GM19468 (cell line): ENCODE measurements at regions not wholly inside any gene's neighbourhood (a gene's known extent, or its start where the extent isn't known, plus 50 kb on each side); places are given as distances from the start of the nearest gene placed in this dataset.
"Not testable (repeated sequence)": the region's sequence is repeated elsewhere in the genome, so short reads cannot be mapped to it uniquely, and the experiment has no call there.

ENCODE experiments used
- ATAC-seq: cut with Tn5 transposase; IDR thresholded peaks from one replicate; pipeline ENCODE4 v1.9.1; 2021; ENCODE audit warnings: mild to moderate bottlenecking, moderate library complexity, moderate number of reproducible peaks; ENCODE audit not compliant: unreplicated experiment; ENCODE audit errors: extremely low read depth

DNA sequence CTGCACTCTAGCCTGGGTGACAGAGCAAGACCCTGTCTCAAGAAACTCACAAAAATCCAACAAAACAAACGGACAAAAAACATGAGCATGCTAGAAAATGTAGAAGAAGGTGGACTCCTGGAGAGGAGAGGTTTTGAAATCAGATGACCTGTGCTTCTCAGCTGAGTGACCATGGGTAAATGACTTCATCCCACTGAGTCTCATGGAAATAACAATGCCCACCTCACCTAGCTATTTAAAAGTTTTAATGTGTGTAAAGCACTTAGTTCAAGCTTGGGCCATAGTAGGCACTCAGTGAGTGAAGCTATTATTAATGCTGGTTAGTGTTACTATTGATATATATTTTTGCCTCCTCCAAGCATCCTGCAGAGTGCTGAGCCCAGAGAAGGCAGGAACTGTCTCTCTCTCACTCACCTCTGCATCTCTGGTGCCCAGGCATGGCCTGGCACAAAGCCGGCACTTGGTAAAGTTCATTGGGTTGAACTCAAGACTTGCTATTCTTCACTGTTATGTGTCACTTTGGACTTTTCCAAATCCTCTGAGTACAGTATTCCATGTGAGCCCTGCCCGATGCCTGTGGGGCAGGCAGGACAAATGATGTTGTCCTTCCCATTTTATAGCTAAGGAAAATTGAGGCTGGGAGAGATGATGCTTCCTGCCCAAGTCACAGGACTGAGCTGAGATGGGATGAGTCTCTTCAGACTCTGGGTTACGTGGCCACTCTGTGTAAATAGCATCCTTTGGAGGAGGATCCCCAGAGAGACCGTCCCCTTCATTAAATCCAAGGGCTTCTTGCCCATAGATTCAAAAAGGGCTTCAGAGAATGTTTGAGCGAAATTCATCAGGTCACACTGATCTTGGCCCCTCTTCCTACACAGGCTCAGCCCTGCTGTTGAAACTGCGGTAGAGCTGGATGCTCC lies 81.4 kb upstream of the EMX2 start:
- no peak for ATAC-seq

- ATAC-seq: no peak
Observed at GRCh38 chr10:117458571-117458970, 83.3 kb upstream of the PDZD8 start.

DNA sequence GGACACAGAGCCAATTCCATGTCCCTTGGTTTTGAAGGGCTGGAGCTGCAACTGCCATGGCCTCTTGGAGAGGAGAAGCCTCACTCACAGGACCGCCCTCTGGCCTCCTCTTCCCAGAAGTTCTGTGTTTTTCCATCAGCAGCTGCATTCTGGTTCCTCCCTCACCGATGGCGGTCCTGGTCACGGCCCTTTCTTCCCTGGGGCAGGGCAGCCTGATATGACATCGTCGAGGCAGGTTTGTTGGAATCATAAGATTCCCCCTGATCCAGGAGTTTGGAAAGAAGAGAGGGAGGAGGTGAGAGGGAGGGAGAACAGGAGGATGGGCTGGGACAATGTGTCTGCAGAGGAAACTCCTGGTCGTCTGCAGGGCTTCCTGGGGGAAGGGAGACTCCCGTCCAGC lies 82.7 kb upstream of the PDZD8 start:
- no peak for ATAC-seq

- ATAC-seq: no peak
Observed at GRCh38 chr10:117457071-117457810, 82.0 kb upstream of the PDZD8 start.

DNA sequence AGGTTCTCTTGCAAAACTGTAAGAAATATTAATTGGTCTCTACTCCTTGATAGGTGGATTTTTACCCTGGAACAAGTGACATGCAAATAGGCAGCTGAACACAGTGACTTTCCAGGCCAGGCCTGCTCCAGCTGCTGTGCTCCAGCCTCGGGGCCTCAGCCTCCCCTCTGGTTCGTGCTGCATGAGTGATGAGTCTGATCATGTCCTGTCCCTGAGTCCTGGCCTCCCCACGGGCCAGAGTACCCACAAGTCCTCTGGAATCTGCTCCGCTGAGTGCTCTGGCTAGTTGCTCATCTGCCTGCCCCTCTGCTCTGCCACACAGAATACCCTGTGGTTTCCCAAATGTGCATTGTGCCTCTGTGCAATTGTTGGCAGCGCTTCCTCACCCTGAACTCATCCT lies 80.1 kb upstream of the PDZD8 start:
- ATAC-seq: no peak

- no peak for ATAC-seq
Observed at GRCh38 chr10:117454502-117454901, 79.3 kb upstream of the PDZD8 start.

DNA sequence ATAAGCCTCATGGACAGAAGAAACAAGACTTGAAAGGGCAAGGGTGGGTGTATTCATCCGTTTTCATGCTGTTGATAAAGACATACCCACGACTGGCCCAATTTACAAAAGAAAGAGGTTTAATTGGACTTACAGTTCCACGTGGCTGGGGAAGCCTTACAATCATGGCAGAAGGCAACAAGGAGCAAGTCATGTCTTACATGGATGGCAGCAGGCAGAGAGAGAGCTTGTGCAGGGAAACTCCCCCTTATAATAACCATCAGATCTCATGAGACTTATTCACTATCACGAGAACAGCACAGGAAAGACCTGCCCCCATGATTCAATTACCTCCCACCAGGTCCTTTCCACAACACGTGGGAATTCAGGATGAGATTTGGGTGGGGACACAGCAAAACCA lies 78.2 kb upstream of the PDZD8 start:
- ATAC-seq: not testable (repeated sequence)

DNA sequence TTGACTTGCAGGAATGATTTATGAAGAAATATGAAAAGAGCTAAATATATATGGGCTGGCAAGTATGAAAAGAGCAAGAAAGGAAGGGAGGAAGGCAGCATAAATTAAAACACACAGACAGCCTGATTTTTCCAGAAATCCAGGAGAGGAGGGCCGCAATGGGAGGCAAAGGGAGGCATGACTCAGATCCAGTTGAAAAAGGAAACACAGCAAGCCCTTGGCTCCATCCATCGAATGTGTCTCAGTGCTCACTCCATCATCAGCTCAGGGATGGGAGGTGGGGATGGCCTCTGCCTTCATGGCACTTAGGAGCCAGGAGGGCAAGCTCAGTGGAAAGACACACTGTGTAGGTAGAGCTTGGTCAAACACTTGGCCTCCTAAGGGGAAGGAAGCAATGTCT lies 75.7 kb upstream of the PDZD8 start:
- ATAC-seq: no peak

GRCh38 chr10:117449636-117450035 lies 74.4 kb upstream of the PDZD8 start:
- no peak for ATAC-seq

DNA sequence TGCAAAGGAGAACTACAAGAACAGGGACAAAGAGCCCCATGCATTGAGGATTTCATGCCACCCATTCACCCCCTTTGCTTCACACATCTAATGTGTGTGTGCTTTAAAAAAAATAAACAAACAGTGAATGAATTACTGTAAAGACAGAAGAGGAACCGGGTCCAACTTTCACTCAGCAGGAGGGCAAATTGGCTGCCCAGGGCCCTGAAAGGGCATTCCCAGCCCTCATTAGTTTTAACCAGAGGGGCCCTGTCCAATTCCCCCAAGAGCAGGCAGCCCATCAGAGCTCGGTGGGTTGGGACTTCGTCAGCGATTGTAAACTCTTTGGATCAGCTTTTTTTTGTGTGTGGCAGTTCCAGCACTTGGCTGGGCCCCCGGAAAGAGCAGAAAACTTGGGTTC lies 73.6 kb upstream of the PDZD8 start:
- ATAC-seq: no peak

- no peak for ATAC-seq
Observed at GRCh38 chr10:117445992-117446391, 70.8 kb upstream of the PDZD8 start.

GRCh38 chr10:117444497-117445040 lies 69.3 kb upstream of the PDZD8 start:
- no peak for ATAC-seq

- ATAC-seq: no peak
Observed at GRCh38 chr10:117443686-117444041, 68.4 kb upstream of the PDZD8 start.

GRCh38 chr10:117442944-117443685 lies 67.9 kb upstream of the PDZD8 start:
- no peak for ATAC-seq

- no peak for ATAC-seq
Observed at GRCh38 chr10:117442521-117442920, 67.3 kb upstream of the PDZD8 start.

DNA sequence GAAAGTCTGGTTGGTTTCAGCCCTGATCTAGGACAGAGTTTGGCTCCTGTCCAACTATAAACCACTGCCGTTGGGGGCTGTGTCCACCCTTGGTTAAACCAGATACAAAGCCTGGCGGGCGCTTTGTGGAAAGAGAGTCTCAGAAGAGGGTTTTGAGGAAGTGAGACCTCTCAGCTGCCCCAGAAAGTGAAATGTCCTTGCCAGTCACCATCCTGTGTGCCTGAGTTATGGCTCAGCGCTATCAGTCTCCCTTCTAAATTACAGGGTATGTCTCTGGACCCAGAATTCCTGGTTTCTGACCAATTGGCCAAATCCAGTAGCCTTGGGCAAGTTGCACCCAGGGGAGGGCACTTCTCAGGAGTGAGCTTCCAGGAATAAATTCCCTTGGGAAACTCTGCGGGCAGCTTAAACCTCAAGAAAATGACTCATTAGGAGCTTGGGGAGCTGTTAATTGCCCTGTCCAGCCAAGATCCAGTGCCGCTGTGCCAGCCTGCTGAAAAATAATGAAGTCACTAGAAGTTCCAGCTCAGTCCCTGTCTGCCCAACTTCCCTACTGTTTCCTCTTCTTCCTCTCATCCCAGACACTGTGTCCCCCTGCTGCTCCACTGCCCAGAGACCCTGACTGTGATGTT lies 66.7 kb upstream of the PDZD8 start:
- ATAC-seq: no peak

DNA sequence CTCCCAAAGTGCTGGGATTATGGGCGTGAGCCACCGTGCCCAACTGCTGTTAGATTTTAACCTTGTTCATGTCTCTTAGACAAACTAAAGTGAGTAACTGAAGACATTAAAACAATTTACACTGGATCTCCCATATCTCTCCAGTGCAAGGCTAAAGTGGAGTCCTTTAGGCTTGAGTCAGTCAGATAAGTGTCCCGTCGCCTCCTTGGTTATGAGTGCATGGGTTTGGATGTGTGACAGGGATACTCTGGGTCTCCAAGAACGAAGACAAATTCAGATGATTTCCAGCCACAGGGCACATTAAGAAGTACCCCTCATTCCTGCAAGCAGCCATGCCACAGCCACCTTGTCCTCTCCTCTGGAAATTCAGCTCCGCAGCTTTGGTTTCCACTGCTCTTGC lies 66.1 kb upstream of the PDZD8 start:
- no peak for ATAC-seq

DNA sequence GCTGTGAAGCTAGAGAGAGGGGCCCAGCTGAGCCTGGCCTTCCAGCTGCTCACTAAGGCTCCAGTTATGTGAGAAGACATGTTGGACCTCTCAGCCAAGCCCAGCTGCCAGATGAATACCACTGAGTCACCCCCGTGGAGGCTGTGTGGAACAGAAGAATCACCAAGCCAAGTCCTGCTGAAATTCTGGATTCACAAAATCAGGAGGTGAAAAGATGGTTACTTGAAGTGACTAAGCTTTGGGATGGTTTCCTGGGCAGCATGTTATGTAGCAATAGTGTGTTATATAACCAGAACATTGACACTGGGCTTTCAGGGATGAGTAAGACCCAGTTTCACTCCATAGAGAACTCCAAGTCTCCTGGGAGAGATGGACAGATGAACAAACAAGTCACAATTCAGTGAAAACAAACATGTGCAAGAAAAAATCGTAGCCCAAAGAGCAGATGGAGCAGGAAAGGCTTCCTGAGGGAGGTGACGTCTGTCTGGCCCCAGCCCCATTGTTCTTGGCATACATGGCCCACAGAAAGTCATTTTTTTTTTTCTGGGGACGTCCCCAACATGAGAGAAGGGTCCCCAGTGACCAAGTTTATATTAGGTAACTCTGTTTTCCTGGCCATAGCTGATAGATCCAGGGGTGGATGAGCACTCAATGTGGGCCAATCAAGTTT lies 64.1 kb upstream of the PDZD8 start:
- no peak for ATAC-seq

DNA sequence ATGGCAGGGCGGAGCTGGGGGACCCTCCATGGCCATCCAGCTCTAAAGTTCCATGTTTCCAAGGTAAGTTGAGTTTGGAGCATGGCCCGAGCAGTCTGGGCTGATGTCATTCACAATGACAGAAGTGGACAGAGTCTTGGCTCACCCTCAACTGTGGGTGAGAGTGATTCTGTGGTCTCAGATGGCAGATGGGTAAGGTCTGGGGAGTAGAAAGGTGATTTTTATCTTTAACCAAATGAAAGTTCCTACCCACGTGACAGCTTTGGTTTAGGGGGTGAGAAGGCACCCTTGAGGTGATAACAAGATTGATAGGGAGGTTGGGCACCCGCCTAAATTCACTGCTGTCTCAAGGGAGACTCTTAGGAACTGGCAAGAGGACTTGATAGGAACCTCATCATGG lies 57.6 kb upstream of the PDZD8 start:
- ATAC-seq: no peak

- ATAC-seq: no peak
Observed at GRCh38 chr10:117431160-117431559, 55.9 kb upstream of the PDZD8 start.
